GM12878 (cell line): ENCODE measurements at regions not wholly inside any gene's neighbourhood (a gene's known extent, or its start where the extent isn't known, plus 50 kb on each side); places are given as distances from the start of the nearest gene placed in this dataset.

ENCODE experiments used
- ATAC-seq: fragments of 200-7000 bp; cut with Tn5 transposase; 3 replicates; pipeline ENCODE4 v1.9.1; 2020; ENCODE audit warnings: mild to moderate bottlenecking, moderate library complexity
- BruUV-seq: library from RNA; stranded (reverse); fragments of 400-500 nt; replicated peaks from 2 replicates; lab custom pipeline; 2021; lab: Mats Ljungman, UMichigan
- CTCF ChIA-PET: fragments of 300-600 bp; sonication (Branson Sonifier 250); formaldehyde crosslinking; extraction: SDS; loops from one replicate; lab custom pipeline; 2021; ENCODE audit warnings: inconsistent platforms; lab: Yijun Ruan, JAX
- POLR2A ChIA-PET: fragments of 350-600 bp; formaldehyde crosslinking; extraction: SDS; loops from one replicate; lab custom pipeline; 2021; ENCODE audit warnings: inconsistent platforms; lab: Charles Lee
- RAD21 ChIA-PET: fragments of 300-600 bp; sonication (Branson Sonifier 250); formaldehyde crosslinking; loops from one replicate; lab custom pipeline; 2023; ENCODE audit warnings: antibody characterized with exemption; ENCODE audit not compliant: unreplicated experiment; lab: Charles Lee
- SMC1A ChIA-PET: fragments of 300-600 bp; sonication (Branson Sonifier 250); formaldehyde crosslinking; loops from one replicate; lab custom pipeline; 2023; ENCODE audit not compliant: unreplicated experiment, uncharacterized antibody; lab: Charles Lee
- DNase-seq: peaks from one replicate; pipeline ENCODE4 v3.0.0-alpha.2; 2011; ENCODE audit warnings: low read depth, low spot score
- FAIRE-seq: peaks from 3 replicates; lab custom pipeline; 2011; peaks lifted over from hg19 to GRCh38; lab: Jason Lieb, UNC
- H2AFZ ChIP-seq: 2 replicates; pipeline ENCODE4 v1.6.0; 2011; ENCODE audit warnings: low read depth, low read length, control low read depth; ENCODE audit not compliant: control insufficient read depth
- H3K27ac ChIP-seq: 2 replicates; pipeline ENCODE4 v1.5.1; 2011; ENCODE audit warnings: control low read depth; ENCODE audit not compliant: control insufficient read depth, insufficient read depth
- H3K27me3 ChIP-seq, 2 experiments: replicated peaks in 1 of 2; 2 replicates each; pipeline versions ENCODE4 v1.6.0 to v1.6.1; 2011; ENCODE audit warnings: low read length in 1 of 2; ENCODE audit not compliant: control insufficient read depth in 2 of 2, insufficient read depth in 2 of 2
- H3K36me3 ChIP-seq, 2 experiments: 2 replicates each; pipeline ENCODE4 v1.5.1; 2011; ENCODE audit warnings: low read length in 1 of 2; ENCODE audit not compliant: control insufficient read depth in 2 of 2, insufficient read depth in 2 of 2
- H3K4me1 ChIP-seq: 2 replicates; pipeline ENCODE4 v1.6.1; 2011; ENCODE audit warnings: mild to moderate bottlenecking, low read length, moderate library complexity, mixed read lengths; ENCODE audit not compliant: control insufficient read depth, insufficient read depth
- H3K4me2 ChIP-seq: 2 replicates; pipeline ENCODE4 v1.6.0; 2011; ENCODE audit warnings: control low read depth; ENCODE audit not compliant: control insufficient read depth, insufficient read depth
- H3K4me3 ChIP-seq: fragments of 200-600 bp; sonication (generic); 2 replicates; pipeline ENCODE4 v1.5.1; 2016
- H3K79me2 ChIP-seq: 2 replicates; pipeline ENCODE4 v1.6.0; 2011; ENCODE audit warnings: low read length; ENCODE audit not compliant: control insufficient read depth, insufficient read depth
- H3K9ac ChIP-seq: 2 replicates; pipeline ENCODE4 v1.8.0; 2011; ENCODE audit warnings: low read length, control low read depth, mixed read lengths; ENCODE audit not compliant: control insufficient read depth, insufficient read depth
- H3K9me3 ChIP-seq: replicated peaks from 3 replicates; pipeline ENCODE4 v1.5.1; 2011; ENCODE audit warnings: mild to moderate bottlenecking, low read length; ENCODE audit not compliant: control insufficient read depth, insufficient read depth
- H4K20me1 ChIP-seq: 2 replicates; pipeline ENCODE4 v1.6.0; 2011; ENCODE audit not compliant: control insufficient read depth, insufficient read depth
- BCL3 ChIP-seq: IDR thresholded peaks from 2 replicates; pipeline ENCODE4 v1.6.1; 2011; ENCODE audit warnings: borderline replicate concordance, low read depth, mild to moderate bottlenecking, moderate library complexity, low read length; ENCODE audit not compliant: insufficient read depth, poor library complexity, severe bottlenecking
- EZH2 ChIP-seq: IDR thresholded peaks from 2 replicates; pipeline ENCODE4 v1.6.1; 2012; ENCODE audit warnings: low read depth, mild to moderate bottlenecking, control low read depth, inconsistent platforms, low read length, borderline replicate concordance; ENCODE audit not compliant: control insufficient read depth
- PML ChIP-seq: IDR thresholded peaks from 2 replicates; pipeline ENCODE4 v1.6.1; 2012; ENCODE audit warnings: low read length, inconsistent platforms
- PRDM15 ChIP-seq: fragments of 450-650 bp; formaldehyde crosslinking; IDR thresholded peaks from 2 replicates; pipeline ENCODE4 v1.4.0; 2020; ENCODE audit warnings: mild to moderate bottlenecking, moderate library complexity
- SIX5 ChIP-seq: IDR thresholded peaks from 2 replicates; pipeline ENCODE4 v1.6.1; 2011; ENCODE audit warnings: mild to moderate bottlenecking, low read depth, low read length, moderate library complexity; ENCODE audit not compliant: severe bottlenecking
- SRF ChIP-seq, 2 experiments: IDR thresholded peaks; 2 replicates each; pipeline ENCODE4 v1.6.1; 2011; ENCODE audit warnings: low read depth in 2 of 2, low read length in 2 of 2, mild to moderate bottlenecking in 1 of 2, moderate library complexity in 1 of 2
- SUPT20H ChIP-seq: IDR thresholded peaks from 2 replicates; pipeline ENCODE4 v1.6.1; 2011; ENCODE audit warnings: low read depth, mild to moderate bottlenecking, low read length, moderate library complexity, borderline replicate concordance; ENCODE audit not compliant: control insufficient read depth
- TARDBP ChIP-seq: IDR thresholded peaks from 2 replicates; pipeline ENCODE4 v1.6.1; 2016; ENCODE audit warnings: borderline replicate concordance
- TCF12 ChIP-seq: IDR thresholded peaks from 2 replicates; pipeline ENCODE4 v1.6.1; 2011; ENCODE audit warnings: low read depth, mild to moderate bottlenecking, low read length
- ZBTB4 ChIP-seq: fragments of 450-650 bp; formaldehyde crosslinking; IDR thresholded peaks from 2 replicates; pipeline ENCODE4 v1.4.0; 2022; ENCODE audit warnings: mild to moderate bottlenecking, moderate library complexity
- ZNF217 ChIP-seq: fragments of 450-650 bp; IDR thresholded peaks from 2 replicates; pipeline ENCODE4 v1.6.1; 2017; ENCODE audit warnings: antibody characterized with exemption, mild to moderate bottlenecking
- ZNF687 ChIP-seq: fragments of 450-650 bp; IDR thresholded peaks from 2 replicates; pipeline ENCODE4 v1.6.1; 2017; ENCODE audit warnings: mild to moderate bottlenecking, moderate library complexity
- WGBS: methylation state at CpG from one replicate; pipeline ENCODE4 v1.1.6; 2016; ENCODE audit warnings: low lambda C conversion rate; ENCODE audit not compliant: insufficient replicate concordance, insufficient coverage; ENCODE audit errors: missing lambda C conversion rate; 5-methylcytosine and 5-hydroxymethylcytosine counted together
- in situ Hi-C: fragments of 300-500 bp; cut with MboI; formaldehyde crosslinking; loops from 9 replicates; pipeline ENCODE4 v1.14.3; 2018; ENCODE audit warnings: mixed read lengths
- intact Hi-C: fragments of 100-400 bp; cut with micrococcal nuclease; formaldehyde crosslinking; loops from one replicate; pipeline ENCODE4 v1.14.2; 2022; ENCODE audit not compliant: unreplicated experiment

GRCh38 chr3:70618151-70618550 lies 305.7 kb upstream of the MDFIC2 start:
- CTCF ChIA-PET, result interaction anchor here (1.0 kb wide), 1 partner anchor 30 kb away, joined by 3 read pairs; no protein-coding TSS in a partner anchor
- RAD21 ChIA-PET, result no interaction called here
- H3K27ac ChIP-seq, result no peak overlapping the region
- ATAC-seq (no peak), DNase-seq (no peak), FAIRE-seq (no peak)
- H3K4me3 ChIP-seq, result no peak overlapping the region
- POLR2A ChIA-PET, result no interaction called here
- no peaks in the 10 kb centered on the region for H3K27me3 ChIP-seq
- H3K4me2 ChIP-seq, result no peak overlapping the region
- BruUV-seq, result no TSS peak
- H3K36me3 ChIP-seq, result no peaks in the 10 kb centered on the region
- H3K9ac ChIP-seq, result no peak overlapping the region
- WGBS, result 32% methylated on average over 1 of the region's 1 CpG
- no peaks in the 10 kb centered on the region for H3K9me3 ChIP-seq
- SMC1A ChIA-PET, result no interaction called here
- intact Hi-C loops, result no loop called here
- no peaks in the 10 kb centered on the region for H4K20me1 ChIP-seq
- H2AFZ ChIP-seq, result no peak overlapping the region
- in situ Hi-C loops, result no loop called here
- no peaks in the 10 kb centered on the region for H3K4me1 ChIP-seq
- no peaks in the 10 kb centered on the region for H3K79me2 ChIP-seq
- TF ChIP-seq BCL3 (no peak), PRDM15 (CRISPR knock-in tag) (no peak), EZH2 (no peak), SUPT20H (no peak), ZBTB4 (CRISPR knock-in tag) (no peak), ZNF217 (no peak), ZNF687 (no peak), SRF (IDR thresholded peaks at IDR 0.05; ENCODE audit: low read depth in 2 of 2, low read length in 2 of 2) (no peak), SIX5 (no peak), TARDBP (no peak), PML (no peak), TCF12 (no peak)
